ENCODE measurements at regions not wholly inside any gene's neighbourhood (a gene's known extent, or its start where the extent isn't known, plus 50 kb on each side); places are given as distances from the start of the nearest gene placed in this dataset.

DNA sequence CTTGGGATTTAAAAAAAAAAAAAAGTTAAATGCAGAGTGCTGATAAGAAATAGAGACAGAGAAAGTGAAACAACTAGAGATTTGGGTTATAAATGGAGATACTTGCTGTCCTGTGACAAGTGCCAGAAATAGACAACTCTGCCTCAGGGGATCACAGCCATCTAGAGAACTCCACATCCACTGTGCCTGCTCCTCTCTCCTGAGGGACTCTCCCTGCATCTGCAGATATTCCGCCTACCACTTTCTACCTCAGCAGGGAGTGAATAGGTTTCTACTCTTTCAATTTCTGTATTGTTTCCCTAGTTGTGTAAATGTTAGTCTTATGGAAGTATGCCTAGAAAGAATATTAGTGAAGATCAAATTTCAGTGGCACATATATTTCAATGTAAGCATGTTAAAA, 307.2 kb downstream of the HTR1A start:
- WGBS, 2 donors = 65 to 91% methylated on average over 1 of the region's 1 CpG
- H3K9me3 ChIP-seq = no peaks in the 10 kb centered on the region

DNA sequence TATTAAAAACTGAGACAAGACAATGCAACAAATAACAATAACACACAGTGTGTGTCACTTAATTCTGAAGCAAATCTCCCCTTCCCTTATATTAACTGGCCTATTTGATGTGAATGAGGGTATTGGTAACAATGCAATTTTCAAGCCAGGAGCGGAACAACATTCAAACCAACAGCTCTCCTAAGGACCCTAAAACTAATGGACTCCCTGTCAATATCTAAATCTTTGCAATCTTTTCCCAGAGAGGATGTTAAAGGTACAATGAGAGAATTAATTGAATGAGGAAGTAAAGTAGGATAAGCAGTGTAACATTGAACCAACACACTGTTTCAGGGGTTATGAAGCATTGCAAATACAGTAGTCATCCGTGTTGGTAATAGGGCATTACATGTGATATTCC, 311.7 kb downstream of the HTR1A start:
- TF ChIP-seq CTCF (IDR thresholded peaks at IDR 0.05) = no peak
- no peak for TF ChIP-seq POLR2A (IDR thresholded peaks at IDR 0.05)
- no peak overlapping the region for H3K27ac ChIP-seq
- no peaks in the 10 kb centered on the region for H3K27me3 ChIP-seq
- 83 to 92% methylated on average over 2 of the region's 2 CpGs for WGBS, 2 donors
- no peaks in the 10 kb centered on the region for H3K4me1 ChIP-seq
- ATAC-seq (no peak), DNase-seq (no peak)
- H3K4me3 ChIP-seq = no peak overlapping the region
- intact Hi-C loops (cut with DNase I) = no loop called here
- no peaks in the 10 kb centered on the region for H3K9me3 ChIP-seq
- H3K36me3 ChIP-seq (replicated peaks in 1 of 2; ENCODE audit: insufficient read depth in 1 of 2, low read depth in 2 of 2) = no peaks in the 10 kb centered on the region

More for the DNA sequence above, 307.2 kb downstream of the HTR1A start:
- no peak for DNase-seq
- intact Hi-C loops (cut with DNase I) = no loop called here
- TF ChIP-seq CTCF (IDR thresholded peaks at IDR 0.05) = no peak
- no peak for TF ChIP-seq POLR2A (IDR thresholded peaks at IDR 0.05)
- Histone ChIP-seq H3K4me3 (no peak overlapping the region), H3K36me3 (replicated peaks in 1 of 2; ENCODE audit: insufficient read depth in 1 of 2, low read depth in 2 of 2) (no peaks in the 10 kb centered on the region), H3K27me3 (no peaks in the 10 kb centered on the region), H3K4me1 (no peaks in the 10 kb centered on the region), H3K27ac (no peak overlapping the region)
- no peak for ATAC-seq

DNA sequence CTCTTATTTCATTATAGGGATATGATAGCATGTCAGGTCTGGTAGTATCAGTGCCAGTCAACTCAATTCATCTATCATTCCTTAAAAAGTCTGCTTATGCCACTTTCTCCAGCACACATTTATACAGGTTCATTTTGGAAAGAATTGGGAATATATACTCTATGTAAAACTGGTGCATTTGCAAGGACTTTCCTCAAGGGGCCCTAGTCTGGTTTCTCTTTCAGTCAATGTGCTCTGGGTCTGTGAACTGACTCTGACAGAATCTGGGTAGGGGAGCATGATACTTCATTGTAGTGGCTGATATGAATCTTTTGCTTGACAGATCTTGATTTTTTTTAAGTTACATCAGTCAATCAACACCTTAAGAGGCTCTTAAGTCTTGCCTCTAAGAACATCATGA, 313.9 kb downstream of the HTR1A start:
- Histone ChIP-seq H3K27ac (no peak overlapping the region), H3K36me3 (replicated peaks in 1 of 2; ENCODE audit: insufficient read depth in 1 of 2, low read depth in 2 of 2) (no peaks in the 10 kb centered on the region), H3K4me1 (no peaks in the 10 kb centered on the region), H3K4me3 (no peak overlapping the region), H3K9me3 (no peaks in the 10 kb centered on the region), H3K27me3 (no peaks in the 10 kb centered on the region)
- no peak for TF ChIP-seq CTCF (IDR thresholded peaks at IDR 0.05)
- intact Hi-C loops (cut with DNase I) = no loop called here
- ATAC-seq (no peak), DNase-seq (no peak)

- no peak for TF ChIP-seq CTCF (IDR thresholded peaks at IDR 0.05)
- no peak for TF ChIP-seq POLR2A (IDR thresholded peaks at IDR 0.05)
- Histone ChIP-seq H3K36me3 (replicated peaks in 1 of 2; ENCODE audit: insufficient read depth in 1 of 2, low read depth in 2 of 2) (no peaks in the 10 kb centered on the region), H3K4me3 (no peak overlapping the region), H3K9me3 (no peaks in the 10 kb centered on the region), H3K4me1 (no peaks in the 10 kb centered on the region), H3K27me3 (no peaks in the 10 kb centered on the region), H3K27ac (no peak overlapping the region)
- 80 to 83% methylated on average over 4 of the region's 4 CpGs for WGBS, 2 donors
- DNase-seq (no peak), ATAC-seq (no peak)
- intact Hi-C loops (cut with DNase I) = no loop called here
These were observed 332.2 kb downstream of the HTR1A start for GRCh38 chr5:63629951-63630630.

DNA sequence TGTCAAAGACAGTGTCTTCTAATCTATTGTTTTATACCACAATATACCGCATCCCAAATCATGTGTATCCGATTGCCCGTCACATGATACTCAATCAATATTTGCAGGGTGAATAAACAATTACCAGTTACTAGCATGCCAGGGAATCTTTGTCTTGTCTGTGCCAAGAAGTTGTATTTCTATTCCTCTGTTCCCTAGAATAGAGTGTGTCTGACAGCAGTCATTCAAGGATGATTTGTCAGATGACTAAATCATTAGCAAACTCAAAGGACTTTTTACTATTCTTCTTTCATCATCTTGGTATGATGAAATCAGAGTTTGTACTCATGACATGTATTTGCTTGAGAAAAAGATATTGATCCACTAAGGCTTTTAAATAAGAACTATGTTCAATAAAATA, 348.8 kb downstream of the HTR1A start:
- ATAC-seq (no peak), DNase-seq (no peak)
- Histone ChIP-seq H3K4me3 (no peak overlapping the region), H3K4me1 (no peaks in the 10 kb centered on the region), H3K27me3 (no peaks in the 10 kb centered on the region), H3K27ac (no peak overlapping the region), H3K9me3 (no peaks in the 10 kb centered on the region), H3K36me3 (replicated peaks in 1 of 2; ENCODE audit: insufficient read depth in 1 of 2, low read depth in 2 of 2) (no peaks in the 10 kb centered on the region)
- 74 to 89% methylated on average over 3 of the region's 3 CpGs for WGBS, 2 donors
- TF ChIP-seq CTCF (IDR thresholded peaks at IDR 0.05) (no peak), POLR2A (IDR thresholded peaks at IDR 0.05) (no peak)
- intact Hi-C loops (cut with DNase I) = no loop called here
